Karpas-422 (cell line): ENCODE measurements at regions not wholly inside any gene's neighbourhood (a gene's known extent, or its start where the extent isn't known, plus 50 kb on each side); places are given as distances from the start of the nearest gene placed in this dataset.

Source experiments
- DNase-seq: peaks from one replicate; pipeline ENCODE4 v3.0.0-alpha.2; 2015
- H2AFZ ChIP-seq: fragments of 200-600 bp; sonication (generic); 2 replicates; pipeline ENCODE4 v1.6.1; 2014; ENCODE audit warnings: antibody characterized with exemption, low read length, mixed read lengths
- H3K27ac ChIP-seq: fragments of 200-600 bp; sonication (generic); 2 replicates; pipeline ENCODE4 v1.5.1; 2014; ENCODE audit warnings: mild to moderate bottlenecking, low read length, moderate library complexity
- H3K27me3 ChIP-seq: fragments of 200-600 bp; sonication (generic); 2 replicates; pipeline ENCODE4 v1.6.1; 2014; ENCODE audit warnings: low read length, mixed read lengths
- H3K36me3 ChIP-seq: fragments of 200-600 bp; sonication (generic); 2 replicates; pipeline ENCODE4 v1.6.1; 2014; ENCODE audit warnings: low read length, mixed read lengths; ENCODE audit not compliant: insufficient read depth
- H3K4me1 ChIP-seq: fragments of 200-600 bp; sonication (generic); 2 replicates; pipeline ENCODE4 v1.6.1; 2014; ENCODE audit warnings: mild to moderate bottlenecking, low read length, mixed read lengths
- H3K4me2 ChIP-seq: fragments of 200-600 bp; sonication (generic); 2 replicates; pipeline ENCODE4 v1.6.1; 2014; ENCODE audit warnings: low read length, low read depth, mild to moderate bottlenecking; ENCODE audit not compliant: poor library complexity, severe bottlenecking
- H3K4me3 ChIP-seq: fragments of 200-600 bp; sonication (generic); 2 replicates; pipeline ENCODE4 v1.5.1; 2014; ENCODE audit warnings: mild to moderate bottlenecking, antibody characterized with exemption, low read length, mixed read lengths
- H3K79me2 ChIP-seq: fragments of 200-600 bp; sonication (generic); 2 replicates; pipeline ENCODE4 v1.6.1; 2014; ENCODE audit warnings: mild to moderate bottlenecking, low read length, mixed read lengths
- H3K9ac ChIP-seq: fragments of 200-600 bp; sonication (generic); 2 replicates; pipeline ENCODE4 v1.6.0; 2014; ENCODE audit warnings: low read length
- H3K9me2 ChIP-seq: fragments of 200-600 bp; sonication (generic), shearing (Covaris generic); replicated peaks from 2 replicates; pipeline ENCODE4 v1.6.0; 2014; ENCODE audit warnings: mild to moderate bottlenecking, low read length, moderate library complexity; ENCODE audit not compliant: insufficient read depth
- H3K9me3 ChIP-seq: fragments of 300-700, 200-600 bp; sonication (generic); 2 replicates; pipeline ENCODE4 v1.6.1; 2014; ENCODE audit warnings: low read length, mixed read lengths
- H4K20me1 ChIP-seq: fragments of 200-600 bp; sonication (generic); 2 replicates; pipeline ENCODE4 v1.6.1; 2014; ENCODE audit warnings: mild to moderate bottlenecking, antibody characterized with exemption, low read length, low read depth; ENCODE audit not compliant: insufficient read depth

DNA sequence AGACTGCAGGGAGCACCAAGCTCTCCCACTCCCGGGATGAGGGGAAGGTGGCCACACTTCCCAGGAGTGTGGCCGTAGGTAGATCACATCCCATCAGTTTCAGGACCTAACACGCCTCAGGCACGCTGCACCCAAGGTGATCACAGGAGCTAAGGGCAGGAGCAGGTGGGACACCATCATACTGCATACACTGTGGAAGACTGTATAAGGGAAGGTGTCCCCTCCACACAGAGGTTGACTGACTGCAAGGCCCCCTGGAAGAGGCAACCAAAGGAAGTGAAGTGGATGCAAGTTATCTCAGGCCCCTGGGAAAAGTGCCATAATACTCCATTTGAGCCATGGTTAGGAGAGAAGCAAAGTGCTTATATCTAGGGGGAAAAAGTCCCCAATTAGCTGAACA, 351.9 kb upstream of the SMIM21 start:
- Histone ChIP-seq H3K4me3 (no peak overlapping the region), H3K4me2 (no peak overlapping the region), H2AFZ (no peak overlapping the region), H3K27ac (no peak overlapping the region), H3K9me2 (no peaks in the 10 kb centered on the region), H3K9ac (no peak overlapping the region), H4K20me1 (no peaks in the 10 kb centered on the region), H3K79me2 (no peaks in the 10 kb centered on the region), H3K9me3 (no peaks in the 10 kb centered on the region), H3K36me3 (no peaks in the 10 kb centered on the region), H3K4me1 (no peaks in the 10 kb centered on the region), H3K27me3 (no peaks in the 10 kb centered on the region)
- no peak for DNase-seq

DNA sequence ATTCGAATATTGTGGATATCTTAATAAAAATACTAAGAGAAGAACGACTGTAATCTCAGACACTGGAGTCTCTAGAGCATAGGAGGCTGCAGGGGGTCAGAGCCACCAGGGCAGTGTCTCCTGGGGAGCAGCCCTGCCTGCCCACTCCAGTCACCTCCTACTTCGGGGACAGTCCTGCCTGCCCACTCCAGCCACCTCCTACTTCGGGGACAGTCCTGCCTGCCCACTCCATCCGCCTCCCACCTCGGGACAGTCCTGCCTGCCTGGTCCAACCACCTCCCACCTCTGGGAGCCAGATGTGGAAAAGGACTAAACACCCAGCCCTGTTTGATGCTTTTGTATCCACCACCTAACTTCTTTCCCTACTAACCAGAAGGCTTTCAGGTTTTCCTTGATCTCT, 350.1 kb upstream of the SMIM21 start:
- no peaks in the 10 kb centered on the region for H3K36me3 ChIP-seq
- H3K27me3 ChIP-seq: no peaks in the 10 kb centered on the region
- no peaks in the 10 kb centered on the region for H3K9me3 ChIP-seq
- no peak overlapping the region for H3K9ac ChIP-seq
- H4K20me1 ChIP-seq: no peaks in the 10 kb centered on the region
- H3K9me2 ChIP-seq: no peaks in the 10 kb centered on the region
- no peak overlapping the region for H3K4me2 ChIP-seq
- H3K4me3 ChIP-seq: no peak overlapping the region
- no peaks in the 10 kb centered on the region for H3K4me1 ChIP-seq
- no peak for DNase-seq
- no peaks in the 10 kb centered on the region for H3K79me2 ChIP-seq
- H2AFZ ChIP-seq: no peak overlapping the region
- no peak overlapping the region for H3K27ac ChIP-seq

DNA sequence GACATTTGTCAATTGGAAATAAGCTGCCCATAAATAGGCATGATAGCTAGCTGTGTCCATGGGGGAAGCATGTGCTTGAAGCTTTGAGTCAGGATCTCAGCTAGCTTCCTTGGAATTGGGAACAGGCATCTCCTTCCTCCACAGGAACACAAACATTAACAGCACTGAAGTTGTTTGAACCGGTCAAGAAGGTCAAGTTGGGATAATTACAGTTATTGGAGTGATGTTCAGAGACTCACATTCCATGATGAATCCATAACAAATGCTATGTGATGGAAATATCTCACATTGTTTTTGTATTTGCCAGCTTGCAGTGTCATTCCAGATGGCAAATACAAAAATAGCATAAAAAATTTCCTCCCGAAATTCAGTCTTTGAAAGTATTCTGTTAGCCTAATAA, 347.6 kb upstream of the SMIM21 start:
- Histone ChIP-seq H3K36me3 (no peaks in the 10 kb centered on the region), H3K4me1 (no peaks in the 10 kb centered on the region), H3K9me2 (no peaks in the 10 kb centered on the region), H3K27me3 (no peaks in the 10 kb centered on the region), H3K4me2 (no peak overlapping the region), H3K27ac (no peak overlapping the region), H3K9me3 (no peaks in the 10 kb centered on the region), H3K9ac (no peak overlapping the region), H3K79me2 (no peaks in the 10 kb centered on the region), H4K20me1 (no peaks in the 10 kb centered on the region), H3K4me3 (no peak overlapping the region), H2AFZ (no peak overlapping the region)
- no peak for DNase-seq

DNA sequence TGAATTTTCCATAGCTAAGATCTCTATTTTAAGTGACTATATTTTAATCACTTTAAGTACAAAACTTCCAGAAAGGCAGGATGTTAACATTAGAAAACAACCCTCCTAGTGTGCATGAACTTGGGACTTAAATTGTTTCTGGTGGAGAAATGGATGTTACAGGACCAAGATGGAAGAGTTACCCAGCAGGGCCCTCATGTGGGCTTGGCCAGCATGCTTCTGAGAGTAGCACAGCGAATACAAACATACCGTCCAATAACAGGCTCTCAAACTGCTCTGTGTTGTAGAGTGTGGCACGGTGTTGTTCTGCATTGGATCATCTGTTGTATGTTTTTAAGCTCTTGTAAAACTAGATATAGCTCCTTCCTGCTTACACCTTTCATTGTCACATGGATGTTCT, 346.1 kb upstream of the SMIM21 start:
- no peaks in the 10 kb centered on the region for H3K79me2 ChIP-seq
- no peaks in the 10 kb centered on the region for H3K9me3 ChIP-seq
- no peak overlapping the region for H3K27ac ChIP-seq
- H2AFZ ChIP-seq: no peak overlapping the region
- no peak overlapping the region for H3K4me3 ChIP-seq
- H3K9ac ChIP-seq: no peak overlapping the region
- H3K27me3 ChIP-seq: no peaks in the 10 kb centered on the region
- H3K4me2 ChIP-seq: no peak overlapping the region
- no peak for DNase-seq
- no peaks in the 10 kb centered on the region for H4K20me1 ChIP-seq
- no peaks in the 10 kb centered on the region for H3K36me3 ChIP-seq
- no peaks in the 10 kb centered on the region for H3K9me2 ChIP-seq
- no peaks in the 10 kb centered on the region for H3K4me1 ChIP-seq

DNA sequence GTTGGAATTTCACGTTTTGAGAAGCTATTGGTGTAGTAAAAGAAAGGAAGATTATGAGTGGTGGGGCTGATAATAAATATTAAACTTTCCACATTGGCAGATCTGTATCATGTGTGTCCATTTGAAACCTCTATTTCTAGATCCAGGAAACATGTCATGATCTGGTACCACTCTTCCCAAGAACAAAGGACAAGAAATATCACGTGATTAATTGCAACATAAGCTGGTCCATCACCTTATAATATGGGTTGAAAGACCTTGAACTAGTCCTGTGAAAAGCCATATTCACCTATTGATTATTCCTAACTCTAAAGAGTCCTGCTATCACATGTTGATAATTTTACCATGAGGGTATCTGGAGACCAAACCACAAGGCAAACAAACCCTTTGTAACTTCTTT, 335.3 kb upstream of the SMIM21 start:
- no peak overlapping the region for H3K27ac ChIP-seq
- no peaks in the 10 kb centered on the region for H3K9me2 ChIP-seq
- H3K9me3 ChIP-seq: no peaks in the 10 kb centered on the region
- no peaks in the 10 kb centered on the region for H3K79me2 ChIP-seq
- DNase-seq: no peak
- H3K27me3 ChIP-seq: 0 out of 2 replicates have a peak, but pooled peaks cover 3% of the 10 kb centered on the region
- no peaks in the 10 kb centered on the region for H3K4me1 ChIP-seq
- no peak overlapping the region for H3K4me2 ChIP-seq
- no peak overlapping the region for H3K9ac ChIP-seq
- no peaks in the 10 kb centered on the region for H3K36me3 ChIP-seq
- no peak overlapping the region for H3K4me3 ChIP-seq
- no peaks in the 10 kb centered on the region for H4K20me1 ChIP-seq
- no peak overlapping the region for H2AFZ ChIP-seq

DNA sequence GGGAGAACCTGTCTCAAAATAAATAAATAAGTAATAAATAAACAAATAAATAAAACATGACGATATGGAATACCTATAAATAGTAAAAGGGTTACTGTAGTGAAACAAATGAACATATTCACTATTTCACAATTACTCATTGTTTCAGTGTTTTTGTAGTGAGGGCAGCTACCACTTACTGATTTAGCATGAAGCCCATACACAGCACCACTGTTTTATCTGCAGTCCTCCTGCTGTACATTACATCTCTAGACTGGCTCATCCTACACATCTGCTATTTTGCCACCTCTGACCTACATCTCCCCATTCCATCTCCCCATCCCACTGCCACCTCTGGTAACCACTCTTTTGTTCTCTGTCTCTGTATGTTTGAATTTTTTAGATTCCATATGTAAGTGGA, 332.7 kb upstream of the SMIM21 start:
- H3K79me2 ChIP-seq: no peaks in the 10 kb centered on the region
- no peak overlapping the region for H3K4me3 ChIP-seq
- no peaks in the 10 kb centered on the region for H3K36me3 ChIP-seq
- no peak overlapping the region for H3K4me2 ChIP-seq
- H3K27me3 ChIP-seq: 0 out of 2 replicates have a peak, but pooled peaks cover 3% of the 10 kb centered on the region
- no peaks in the 10 kb centered on the region for H3K9me3 ChIP-seq
- no peaks in the 10 kb centered on the region for H3K4me1 ChIP-seq
- no peaks in the 10 kb centered on the region for H4K20me1 ChIP-seq
- no peak overlapping the region for H3K27ac ChIP-seq
- no peak overlapping the region for H2AFZ ChIP-seq
- no peak overlapping the region for H3K9ac ChIP-seq
- no peak for DNase-seq
- H3K9me2 ChIP-seq: no peaks in the 10 kb centered on the region

DNA sequence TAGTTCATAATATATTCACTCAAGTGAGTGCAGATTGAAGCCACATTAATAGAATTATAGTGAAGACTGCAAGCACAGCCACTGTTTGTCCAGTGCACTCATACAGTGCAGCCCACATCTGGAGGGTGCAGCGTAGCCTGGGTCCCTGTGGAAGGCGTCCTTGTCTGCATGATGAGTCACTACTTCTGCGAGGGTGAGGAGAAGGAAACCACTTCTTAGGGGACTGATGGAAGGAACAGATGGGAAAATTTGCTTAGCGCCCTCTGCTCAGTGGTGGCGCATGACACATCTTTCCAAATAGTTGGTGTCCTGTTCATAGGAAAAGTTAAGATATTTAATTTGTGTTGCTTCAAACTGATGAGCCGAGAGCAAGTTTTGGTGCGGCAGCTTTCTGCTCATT, 330.4 kb upstream of the SMIM21 start:
- Histone ChIP-seq H3K9me2 (no peaks in the 10 kb centered on the region), H3K36me3 (no peaks in the 10 kb centered on the region), H2AFZ (no peak overlapping the region), H3K27ac (no peak overlapping the region), H3K9me3 (no peaks in the 10 kb centered on the region), H3K27me3 (no peaks in the 10 kb centered on the region), H3K4me1 (no peaks in the 10 kb centered on the region), H3K79me2 (no peaks in the 10 kb centered on the region), H3K4me2 (no peak overlapping the region), H4K20me1 (no peaks in the 10 kb centered on the region), H3K9ac (no peak overlapping the region), H3K4me3 (no peak overlapping the region)
- DNase-seq: no peak

DNA sequence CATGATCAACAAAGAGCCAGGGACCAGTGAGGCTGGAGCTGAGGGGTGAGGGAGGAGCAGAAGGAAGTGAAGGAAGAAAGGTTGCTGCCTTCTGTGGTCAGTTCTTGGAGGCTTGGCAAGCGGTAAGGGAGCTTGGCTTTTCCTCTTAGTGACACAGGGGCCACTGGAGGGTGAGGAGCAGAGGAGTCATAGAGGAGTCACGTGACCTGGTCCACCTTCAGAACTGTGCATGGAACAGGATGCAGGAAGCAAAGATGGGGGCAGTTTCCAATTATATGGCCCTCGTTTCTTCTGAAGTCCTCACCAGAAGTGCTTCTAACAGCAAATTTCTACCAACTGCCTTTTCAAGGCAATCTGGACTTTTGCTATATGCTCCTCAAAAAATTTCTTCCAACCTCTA, 326.9 kb upstream of the SMIM21 start:
- Histone ChIP-seq H3K9me3 (no peaks in the 10 kb centered on the region), H3K36me3 (no peaks in the 10 kb centered on the region), H3K9me2 (no peaks in the 10 kb centered on the region), H2AFZ (no peak overlapping the region), H3K27me3 (peaks cover 5% of the 10 kb centered on the region; the same call in 1 of the 2 replicates), H3K79me2 (no peaks in the 10 kb centered on the region), H3K27ac (no peak overlapping the region), H3K9ac (no peak overlapping the region), H4K20me1 (no peaks in the 10 kb centered on the region), H3K4me1 (no peaks in the 10 kb centered on the region), H3K4me2 (no peak overlapping the region), H3K4me3 (no peak overlapping the region)
- no peak for DNase-seq

DNA sequence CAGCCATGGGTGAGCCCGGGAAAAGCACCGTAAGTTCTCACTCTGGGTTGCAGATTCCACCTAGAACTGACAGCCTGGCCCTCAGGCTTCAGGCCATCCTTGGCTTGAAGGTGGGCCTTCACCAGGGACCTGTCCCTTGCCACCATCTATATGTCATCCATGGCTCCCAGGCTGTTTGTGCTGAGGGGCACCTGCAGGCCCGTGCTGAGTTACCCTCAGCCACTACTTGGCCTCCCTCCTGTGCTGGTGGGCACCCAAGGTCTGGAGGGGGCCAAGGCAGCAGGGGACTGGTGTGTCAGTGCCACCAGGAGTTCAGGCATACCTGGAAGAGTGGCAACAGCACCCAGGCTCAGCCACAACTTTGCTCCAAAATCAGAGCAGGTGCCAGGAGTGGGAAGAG, 326.2 kb upstream of the SMIM21 start:
- Histone ChIP-seq H3K4me2 (no peak overlapping the region), H3K9me3 (no peaks in the 10 kb centered on the region), H3K9me2 (no peaks in the 10 kb centered on the region), H2AFZ (no peak overlapping the region), H4K20me1 (no peaks in the 10 kb centered on the region), H3K9ac (no peak overlapping the region), H3K27ac (no peak overlapping the region), H3K36me3 (no peaks in the 10 kb centered on the region), H3K27me3 (peaks cover 5% of the 10 kb centered on the region; the same call in 1 of the 2 replicates), H3K4me1 (no peaks in the 10 kb centered on the region), H3K4me3 (no peak overlapping the region), H3K79me2 (no peaks in the 10 kb centered on the region)
- no peak for DNase-seq
